ENCODE measurements at regions not wholly inside any gene's neighbourhood (a gene's known extent, or its start where the extent isn't known, plus 50 kb on each side); places are given as distances from the start of the nearest gene placed in this dataset.

- H3K36me3 ChIP-seq (ENCODE audit: control insufficient read depth, insufficient read depth, low read length), result no peaks in the 10 kb centered on the region
- no peaks in the 10 kb centered on the region for H3K27me3 ChIP-seq (ENCODE audit: control insufficient read depth, insufficient read depth, low read length)
- H3K4me3 ChIP-seq (ENCODE audit: low read length), result no peak overlapping the region
- no peak overlapping the region for H3K9ac ChIP-seq (ENCODE audit: low read length)
- no peak overlapping the region for H3K27ac ChIP-seq (ENCODE audit: low read depth, low read length)
- H3K4me1 ChIP-seq (ENCODE audit: control insufficient read depth, insufficient read depth, low read length), result peaks cover 30% of the 10 kb centered on the region
Observed at GRCh38 chr11:11043721-11044120, 185.9 kb upstream of the ZBED5 start.

- H3K27ac ChIP-seq (ENCODE audit: low read depth, low read length), result peak overlapping the region; percentile 86
- H3K36me3 ChIP-seq (ENCODE audit: control insufficient read depth, insufficient read depth, low read length), result no peaks in the 10 kb centered on the region
- H3K27me3 ChIP-seq (ENCODE audit: control insufficient read depth, insufficient read depth, low read length), result no peaks in the 10 kb centered on the region
- peaks cover 38% of the 10 kb centered on the region for H3K4me1 ChIP-seq (ENCODE audit: control insufficient read depth, insufficient read depth, low read length)
- no peak overlapping the region for H3K4me3 ChIP-seq (ENCODE audit: low read length)
- no peak overlapping the region for H3K9ac ChIP-seq (ENCODE audit: low read length)
Observed at GRCh38 chr11:11039208-11039965, 181.5 kb upstream of the ZBED5 start.

GRCh38 chr11:11038782-11039181 lies 180.9 kb upstream of the ZBED5 start:
- Histone ChIP-seq H3K27ac (ENCODE audit: low read depth, low read length) (peak overlapping the region; percentile 86), H3K36me3 (ENCODE audit: control insufficient read depth, insufficient read depth, low read length) (no peaks in the 10 kb centered on the region), H3K9ac (ENCODE audit: low read length) (no peak overlapping the region), H3K4me1 (ENCODE audit: control insufficient read depth, insufficient read depth, low read length) (peaks cover 37% of the 10 kb centered on the region), H3K4me3 (ENCODE audit: low read length) (no peak overlapping the region), H3K27me3 (ENCODE audit: control insufficient read depth, insufficient read depth, low read length) (no peaks in the 10 kb centered on the region)

DNA sequence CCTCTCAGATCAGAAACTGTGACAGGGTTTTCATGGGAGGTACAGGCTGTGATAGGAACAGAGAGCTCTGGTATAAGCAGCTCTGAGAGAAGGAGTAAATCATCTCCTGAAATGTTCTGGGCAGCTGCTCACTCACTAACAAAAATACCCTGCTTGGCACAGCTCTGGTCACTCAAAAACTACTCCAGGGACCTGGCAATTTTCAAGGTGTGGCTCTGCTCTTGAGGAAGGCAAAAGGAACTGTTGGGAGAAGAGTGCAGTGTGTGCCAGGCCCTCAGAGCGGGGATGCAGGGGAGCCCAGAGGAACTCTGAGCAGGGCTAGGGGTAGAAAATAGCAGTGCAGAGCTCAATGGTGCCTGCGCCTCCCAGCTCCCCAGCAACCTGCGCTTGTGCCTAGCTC lies 180.5 kb upstream of the ZBED5 start:
- H3K4me3 ChIP-seq (ENCODE audit: low read length), result no peak overlapping the region
- H3K36me3 ChIP-seq (ENCODE audit: control insufficient read depth, insufficient read depth, low read length), result no peaks in the 10 kb centered on the region
- H3K9ac ChIP-seq (ENCODE audit: low read length), result no peak overlapping the region
- H3K4me1 ChIP-seq (ENCODE audit: control insufficient read depth, insufficient read depth, low read length), result peaks cover 35% of the 10 kb centered on the region
- H3K27ac ChIP-seq (ENCODE audit: low read depth, low read length), result peak overlapping the region; percentile 86
- H3K27me3 ChIP-seq (ENCODE audit: control insufficient read depth, insufficient read depth, low read length), result no peaks in the 10 kb centered on the region

DNA sequence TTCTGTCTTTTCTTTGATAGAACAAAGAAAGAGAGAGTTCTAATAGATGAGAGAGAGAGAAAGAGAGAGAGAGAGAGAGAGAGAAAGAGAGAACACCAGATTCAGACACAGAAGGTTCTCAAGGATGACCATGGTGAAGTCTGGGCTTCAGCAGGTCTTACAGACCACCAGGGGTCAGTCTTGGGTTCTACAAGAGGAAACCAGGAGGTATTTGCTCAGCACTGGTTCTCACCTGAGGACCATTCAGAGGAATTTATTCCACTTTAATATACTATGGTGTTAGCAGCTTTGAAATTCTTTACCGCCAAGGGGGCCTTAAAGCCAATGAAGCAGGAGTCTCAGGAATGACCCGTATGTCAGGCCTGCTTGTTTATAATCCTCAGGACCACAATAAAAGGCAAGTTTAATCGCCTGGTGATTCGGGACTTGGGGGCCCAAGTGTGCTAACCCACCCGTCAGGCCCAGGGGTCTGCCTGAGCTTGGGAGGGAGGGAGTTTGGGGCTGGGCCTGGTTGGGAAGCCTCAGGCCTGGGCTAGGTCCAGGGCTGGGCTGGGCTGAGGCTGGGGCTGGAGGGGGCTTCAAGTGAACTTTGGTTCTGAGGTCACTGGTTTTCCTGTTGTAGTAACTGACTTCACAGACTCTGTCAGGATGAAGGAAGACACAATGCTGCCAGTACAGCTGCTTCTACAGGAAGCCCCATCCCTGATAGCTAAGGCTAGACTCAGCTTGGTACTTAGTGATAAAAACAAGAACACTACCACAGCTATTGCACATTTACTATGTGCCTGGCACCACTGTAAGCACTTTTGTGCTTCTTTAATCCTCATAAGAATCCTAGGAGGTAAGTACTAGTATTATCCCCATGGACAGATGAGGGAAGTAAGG lies 179.2 kb upstream of the ZBED5 start:
- Histone ChIP-seq H3K27ac (ENCODE audit: low read depth, low read length) (peak overlapping the region; percentile 86), H3K27me3 (ENCODE audit: control insufficient read depth, insufficient read depth, low read length) (no peaks in the 10 kb centered on the region), H3K36me3 (ENCODE audit: control insufficient read depth, insufficient read depth, low read length) (no peaks in the 10 kb centered on the region), H3K9ac (ENCODE audit: low read length) (no peak overlapping the region), H3K4me3 (ENCODE audit: low read length) (no peak overlapping the region), H3K4me1 (ENCODE audit: control insufficient read depth, insufficient read depth, low read length) (peaks cover 35% of the 10 kb centered on the region)

- Histone ChIP-seq H3K27ac (ENCODE audit: low read depth, low read length) (peak overlapping the region; percentile 86), H3K9ac (ENCODE audit: low read length) (no peak overlapping the region), H3K36me3 (ENCODE audit: control insufficient read depth, insufficient read depth, low read length) (no peaks in the 10 kb centered on the region), H3K4me3 (ENCODE audit: low read length) (no peak overlapping the region), H3K27me3 (ENCODE audit: control insufficient read depth, insufficient read depth, low read length) (no peaks in the 10 kb centered on the region), H3K4me1 (ENCODE audit: control insufficient read depth, insufficient read depth, low read length) (peaks cover 35% of the 10 kb centered on the region)
Observed at GRCh38 chr11:11036185-11036847, 178.5 kb upstream of the ZBED5 start.

- no peak overlapping the region for H3K4me3 ChIP-seq (ENCODE audit: low read length)
- no peak overlapping the region for H3K27ac ChIP-seq (ENCODE audit: low read depth, low read length)
- H3K36me3 ChIP-seq (ENCODE audit: control insufficient read depth, insufficient read depth, low read length), result no peaks in the 10 kb centered on the region
- peaks cover 35% of the 10 kb centered on the region for H3K4me1 ChIP-seq (ENCODE audit: control insufficient read depth, insufficient read depth, low read length)
- H3K9ac ChIP-seq (ENCODE audit: low read length), result no peak overlapping the region
- no peaks in the 10 kb centered on the region for H3K27me3 ChIP-seq (ENCODE audit: control insufficient read depth, insufficient read depth, low read length)
Observed at GRCh38 chr11:11035331-11035730, 177.5 kb upstream of the ZBED5 start.

DNA sequence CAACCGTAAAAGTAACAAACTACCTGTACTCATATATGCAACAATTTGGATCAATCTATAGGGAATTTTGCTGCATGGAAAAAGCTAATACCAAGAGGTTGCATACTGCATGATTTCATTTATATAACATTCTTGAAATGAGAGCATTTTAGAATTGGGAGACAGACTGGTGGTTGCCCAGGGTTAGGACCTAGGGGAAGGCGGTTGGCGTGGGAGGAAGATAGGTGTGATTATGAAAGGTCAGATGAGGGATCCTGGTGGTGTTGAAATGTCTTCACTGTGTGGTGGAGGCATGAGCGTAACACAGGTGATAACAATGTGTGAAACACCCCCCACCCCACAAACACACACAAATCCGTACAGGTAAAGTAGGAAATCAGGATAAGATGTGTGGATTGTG lies 176.6 kb upstream of the ZBED5 start:
- Histone ChIP-seq H3K36me3 (ENCODE audit: control insufficient read depth, insufficient read depth, low read length) (no peaks in the 10 kb centered on the region), H3K27me3 (ENCODE audit: control insufficient read depth, insufficient read depth, low read length) (no peaks in the 10 kb centered on the region), H3K9ac (ENCODE audit: low read length) (no peak overlapping the region), H3K4me3 (ENCODE audit: low read length) (no peak overlapping the region), H3K4me1 (ENCODE audit: control insufficient read depth, insufficient read depth, low read length) (peaks cover 28% of the 10 kb centered on the region), H3K27ac (ENCODE audit: low read depth, low read length) (no peak overlapping the region)

DNA sequence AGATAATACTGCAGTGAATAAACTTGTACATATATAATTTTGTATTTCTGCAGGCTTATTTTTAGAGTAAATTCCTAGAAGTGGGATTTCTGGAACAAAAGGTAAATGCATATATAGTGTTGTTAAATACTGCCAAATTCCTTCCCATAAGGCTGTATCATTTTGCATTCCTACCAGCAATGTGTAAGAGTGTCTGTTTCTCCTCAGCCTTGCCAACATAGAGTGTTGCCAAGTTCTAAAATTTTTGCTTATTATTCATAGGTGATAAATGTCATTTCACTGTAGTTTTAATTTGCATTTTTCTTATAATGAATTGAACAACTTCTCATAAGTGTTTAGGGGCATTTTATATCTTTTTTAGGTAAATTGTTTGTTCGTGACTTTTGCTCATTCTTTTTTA lies 174.2 kb upstream of the ZBED5 start:
- Histone ChIP-seq H3K9ac (ENCODE audit: low read length) (no peak overlapping the region), H3K36me3 (ENCODE audit: control insufficient read depth, insufficient read depth, low read length) (no peaks in the 10 kb centered on the region), H3K4me3 (ENCODE audit: low read length) (no peak overlapping the region), H3K27me3 (ENCODE audit: control insufficient read depth, insufficient read depth, low read length) (no peaks in the 10 kb centered on the region), H3K27ac (ENCODE audit: low read depth, low read length) (no peak overlapping the region), H3K4me1 (ENCODE audit: control insufficient read depth, insufficient read depth, low read length) (peaks cover 6% of the 10 kb centered on the region)

GRCh38 chr11:11029027-11029426 lies 171.2 kb upstream of the ZBED5 start:
- no peak overlapping the region for H3K4me3 ChIP-seq (ENCODE audit: low read length)
- H3K9ac ChIP-seq (ENCODE audit: low read length), result no peak overlapping the region
- H3K36me3 ChIP-seq (ENCODE audit: control insufficient read depth, insufficient read depth, low read length), result no peaks in the 10 kb centered on the region
- H3K4me1 ChIP-seq (ENCODE audit: control insufficient read depth, insufficient read depth, low read length), result no peaks in the 10 kb centered on the region
- no peaks in the 10 kb centered on the region for H3K27me3 ChIP-seq (ENCODE audit: control insufficient read depth, insufficient read depth, low read length)
- no peak overlapping the region for H3K27ac ChIP-seq (ENCODE audit: low read depth, low read length)

DNA sequence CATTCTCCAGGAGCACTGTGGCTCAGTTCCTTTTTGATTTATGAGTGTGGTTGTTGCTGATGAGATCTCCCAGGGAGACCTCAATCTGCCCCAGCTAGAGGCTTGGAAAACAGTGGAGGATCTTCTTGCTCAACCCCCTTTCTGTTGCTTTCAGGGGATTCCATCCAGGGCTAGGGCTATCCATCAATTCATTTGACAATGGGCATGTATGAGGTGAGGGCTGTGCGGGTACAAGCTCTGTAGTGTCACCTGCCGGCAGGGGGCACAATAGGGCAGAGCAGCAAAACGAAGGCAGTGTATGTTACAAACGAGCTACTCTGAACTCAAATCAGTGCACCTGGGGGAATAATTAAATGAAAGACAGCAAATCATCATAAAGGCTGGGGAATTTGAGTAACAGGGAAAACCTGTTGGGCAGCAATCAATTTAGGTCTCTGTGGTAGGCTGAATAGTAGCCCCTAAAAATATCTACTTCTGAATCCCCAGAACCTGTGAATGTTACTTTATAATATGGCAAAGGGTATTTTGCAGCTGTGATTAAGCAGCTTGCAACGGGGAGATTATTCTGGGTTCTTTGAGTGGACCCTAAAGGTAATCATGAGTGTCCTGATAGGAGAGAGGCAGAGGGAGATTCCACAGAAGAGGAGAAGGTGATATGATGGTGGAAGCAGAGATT lies 170.3 kb upstream of the ZBED5 start:
- Histone ChIP-seq H3K9ac (ENCODE audit: low read length) (no peak overlapping the region), H3K4me1 (ENCODE audit: control insufficient read depth, insufficient read depth, low read length) (no peaks in the 10 kb centered on the region), H3K4me3 (ENCODE audit: low read length) (no peak overlapping the region)

GRCh38 chr11:11027288-11027687 lies 169.4 kb upstream of the ZBED5 start:
- no peak overlapping the region for H3K4me3 ChIP-seq (ENCODE audit: low read length)
- H3K27ac ChIP-seq (ENCODE audit: low read depth, low read length), result no peak overlapping the region
- no peaks in the 10 kb centered on the region for H3K4me1 ChIP-seq (ENCODE audit: control insufficient read depth, insufficient read depth, low read length)
- H3K27me3 ChIP-seq (ENCODE audit: control insufficient read depth, insufficient read depth, low read length), result no peaks in the 10 kb centered on the region
- no peaks in the 10 kb centered on the region for H3K36me3 ChIP-seq (ENCODE audit: control insufficient read depth, insufficient read depth, low read length)
- H3K9ac ChIP-seq (ENCODE audit: low read length), result no peak overlapping the region

More for the DNA sequence above, 170.3 kb upstream of the ZBED5 start:
- Histone ChIP-seq H3K27me3 (ENCODE audit: control insufficient read depth, insufficient read depth, low read length) (no peaks in the 10 kb centered on the region), H3K27ac (ENCODE audit: low read depth, low read length) (no peak overlapping the region), H3K36me3 (ENCODE audit: control insufficient read depth, insufficient read depth, low read length) (no peaks in the 10 kb centered on the region)
